Sigmoid colon (tissue), 4 donors: ENCODE measurements at regions not wholly inside any gene's neighbourhood (a gene's known extent, or its start where the extent isn't known, plus 50 kb on each side); places are given as distances from the start of the nearest gene placed in this dataset.

Experiments
- CTCF ChIP-seq, 4 experiments: fragments of 450-650 bp in 3 of 4; fragments of 200-600 bp in 1 of 4; IDR thresholded peaks; one replicate each; pipeline ENCODE4 v1.5.1; 2016 to 2019; ENCODE audit warnings: antibody characterized with exemption in 4 of 4, mild to moderate bottlenecking in 3 of 4, moderate library complexity in 2 of 4
- EP300 ChIP-seq, 4 donors: sonication (generic); formaldehyde crosslinking; IDR thresholded peaks; one replicate each; pipeline ENCODE4 v1.6.1; 2017; ENCODE audit warnings: antibody characterized with exemption in 4 of 4
- POLR2A ChIP-seq, 2 donors: fragments of 450-650 bp; IDR thresholded peaks; one replicate each; pipeline ENCODE4 v1.6.1; 2016; ENCODE audit warnings: antibody characterized with exemption in 2 of 2, mild to moderate bottlenecking in 2 of 2, moderate library complexity in 2 of 2
- POLR2AphosphoS5 ChIP-seq, 4 donors: sonication (generic); formaldehyde crosslinking; IDR thresholded peaks; one replicate each; pipeline ENCODE4 v1.6.1; 2017; ENCODE audit warnings: antibody characterized with exemption in 4 of 4

GRCh38 chrX:109822861-109823260 is 89.8 kb upstream of the ACSL4 start:
- TF ChIP-seq POLR2A (IDR thresholded peaks at IDR 0.05) (no peak), CTCF (IDR thresholded peaks at IDR 0.05) (no peak), EP300 (IDR thresholded peaks at IDR 0.05) (no peak), POLR2AphosphoS5 (IDR thresholded peaks at IDR 0.05) (no peak)
